BLaER1 (cell line): ENCODE measurements at regions not wholly inside any gene's neighbourhood (a gene's known extent, or its start where the extent isn't known, plus 50 kb on each side); places are given as distances from the start of the nearest gene placed in this dataset.

Experiments
- H3K27ac ChIP-seq: shearing (Covaris generic); formaldehyde crosslinking; 2 replicates; pipeline ENCODE4 v1.8.1; 2022
- H3K27me3 ChIP-seq: shearing (Covaris generic); formaldehyde crosslinking; 2 replicates; pipeline ENCODE4 v1.8.1; 2022
- H3K36me3 ChIP-seq: shearing (Covaris generic); formaldehyde crosslinking; 2 replicates; pipeline ENCODE4 v1.8.1; 2022
- H3K4me1 ChIP-seq: shearing (Covaris generic); formaldehyde crosslinking; 2 replicates; pipeline ENCODE4 v1.8.1; 2022
- H3K4me2 ChIP-seq: shearing (Covaris generic); formaldehyde crosslinking; 2 replicates; pipeline ENCODE4 v1.8.1; 2022
- H3K4me3 ChIP-seq: shearing (Covaris generic); formaldehyde crosslinking; 2 replicates; pipeline ENCODE4 v1.8.1; 2022
- H3K9ac ChIP-seq: shearing (Covaris generic); formaldehyde crosslinking; 2 replicates; pipeline ENCODE4 v1.8.1; 2022
- H3K9me3 ChIP-seq: shearing (Covaris generic); formaldehyde crosslinking; 2 replicates; pipeline ENCODE4 v1.8.1; 2022
- H4K20me1 ChIP-seq: shearing (Covaris generic); formaldehyde crosslinking; 2 replicates; pipeline ENCODE4 v1.8.1; 2022
- Cebpa-rat ChIP-seq: shearing (Covaris generic); IDR thresholded peaks from 2 replicates; pipeline ENCODE4 v1.8.1; 2022

DNA sequence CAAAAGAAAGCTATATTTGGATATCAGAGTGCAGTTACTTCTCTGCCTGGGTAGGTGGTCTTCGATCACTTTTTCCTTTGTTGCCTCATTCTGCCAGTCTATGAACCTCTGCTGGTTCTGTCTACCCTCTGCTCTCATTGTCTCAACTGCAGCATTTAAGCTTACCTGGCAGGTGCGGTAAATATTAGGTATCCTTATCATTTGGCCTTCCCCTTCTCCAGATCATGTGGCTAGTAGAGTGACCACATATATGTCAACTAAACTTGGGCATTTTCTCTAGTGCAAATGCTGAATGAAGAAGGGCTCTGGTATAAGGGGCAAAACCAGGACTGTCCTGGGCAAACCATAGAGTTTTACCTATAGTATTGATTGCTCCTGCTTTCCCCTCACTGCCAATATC, 180.8 kb downstream of the MDFIC start:
- H3K9me3 ChIP-seq: no peaks in the 10 kb centered on the region
- no peak overlapping the region for H3K9ac ChIP-seq
- H3K27ac ChIP-seq: no peak overlapping the region
- H3K36me3 ChIP-seq: no peaks in the 10 kb centered on the region
- no peak overlapping the region for H3K4me3 ChIP-seq
- no peaks in the 10 kb centered on the region for H3K4me1 ChIP-seq
- no peaks in the 10 kb centered on the region for H4K20me1 ChIP-seq
- no peak overlapping the region for H3K4me2 ChIP-seq
- TF ChIP-seq Cebpa-rat: no peak
- H3K27me3 ChIP-seq: no peaks in the 10 kb centered on the region

DNA sequence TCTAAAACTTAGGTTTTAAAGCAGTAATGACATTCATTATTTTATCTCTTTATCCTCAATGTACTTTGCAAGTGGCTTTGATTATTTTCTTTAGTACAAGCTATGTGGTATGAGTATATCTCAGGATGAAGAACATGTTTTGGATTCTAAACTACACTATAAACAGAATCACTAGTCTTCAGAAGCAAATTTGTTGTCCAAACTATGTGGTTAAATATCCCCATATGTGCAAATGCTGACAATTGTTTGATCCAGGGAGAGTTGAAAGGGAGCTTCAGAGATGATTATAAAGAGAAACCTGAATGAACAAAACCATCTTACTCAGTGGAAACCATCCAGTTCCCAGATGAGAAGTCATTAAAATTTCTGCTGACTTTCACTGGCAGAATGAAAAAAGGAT, 179.3 kb downstream of the MDFIC start:
- H3K4me3 ChIP-seq: no peak overlapping the region
- H3K4me2 ChIP-seq: no peak overlapping the region
- TF ChIP-seq Cebpa-rat: no peak
- H3K9me3 ChIP-seq: no peaks in the 10 kb centered on the region
- no peaks in the 10 kb centered on the region for H3K4me1 ChIP-seq
- no peaks in the 10 kb centered on the region for H3K27me3 ChIP-seq
- no peaks in the 10 kb centered on the region for H3K36me3 ChIP-seq
- no peak overlapping the region for H3K9ac ChIP-seq
- H4K20me1 ChIP-seq: no peaks in the 10 kb centered on the region
- H3K27ac ChIP-seq: no peak overlapping the region

DNA sequence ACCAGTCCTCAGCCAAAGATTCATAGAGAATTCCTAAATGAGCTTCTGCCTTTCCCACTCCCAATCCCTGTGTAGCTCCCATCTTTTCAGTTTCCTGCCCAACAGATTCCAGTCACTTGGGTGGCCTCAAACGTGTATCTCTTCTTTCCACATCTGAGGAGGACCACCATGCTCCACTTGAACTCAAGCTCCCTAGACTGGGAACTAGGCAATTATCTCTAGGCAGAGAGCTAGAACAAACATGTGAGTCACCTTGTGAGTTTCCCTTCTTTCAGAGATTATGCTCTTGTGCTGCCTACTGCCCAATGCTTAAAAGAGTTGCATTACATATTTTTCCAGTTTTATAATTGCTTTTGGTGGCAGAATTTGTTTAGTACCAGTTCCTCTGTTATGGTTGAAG, 178.0 kb downstream of the MDFIC start:
- Histone ChIP-seq H3K9me3 (no peaks in the 10 kb centered on the region), H4K20me1 (no peaks in the 10 kb centered on the region), H3K4me3 (no peak overlapping the region), H3K27me3 (no peaks in the 10 kb centered on the region), H3K27ac (no peak overlapping the region), H3K9ac (no peak overlapping the region), H3K4me2 (no peak overlapping the region), H3K36me3 (no peaks in the 10 kb centered on the region), H3K4me1 (no peaks in the 10 kb centered on the region)
- TF ChIP-seq Cebpa-rat: no peak

DNA sequence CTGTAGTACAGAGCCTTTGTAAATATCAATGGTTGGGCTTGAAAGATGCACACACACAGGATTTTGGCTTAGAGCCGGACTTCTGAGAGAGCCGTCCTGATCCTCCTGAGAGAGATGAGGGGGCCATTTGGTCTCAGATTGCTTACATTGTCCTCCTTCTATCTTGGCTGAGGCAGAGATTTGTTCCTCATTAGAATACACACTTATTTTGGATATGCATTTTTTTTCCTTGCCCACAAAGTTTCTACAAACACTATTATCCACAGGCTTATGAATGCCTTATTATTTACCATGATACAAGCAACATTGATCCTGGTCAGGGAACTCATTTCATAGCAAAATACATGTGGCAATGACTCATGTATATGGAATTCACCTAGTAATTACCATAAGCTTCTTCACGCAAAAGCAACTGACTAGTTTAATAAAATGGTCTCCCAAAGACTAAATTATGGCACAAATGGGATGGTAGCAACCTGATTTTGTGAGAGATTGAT, 175.3 kb downstream of the MDFIC start:
- Histone ChIP-seq H3K27ac (no peak overlapping the region), H3K27me3 (no peaks in the 10 kb centered on the region), H3K4me3 (no peak overlapping the region), H3K4me1 (no peaks in the 10 kb centered on the region), H4K20me1 (no peaks in the 10 kb centered on the region), H3K4me2 (no peak overlapping the region), H3K36me3 (no peaks in the 10 kb centered on the region), H3K9me3 (no peaks in the 10 kb centered on the region), H3K9ac (no peak overlapping the region)
- TF ChIP-seq Cebpa-rat: no peak

GRCh38 chr7:115096262-115096661, 174.4 kb downstream of the MDFIC start:
- no peaks in the 10 kb centered on the region for H3K9me3 ChIP-seq
- no peaks in the 10 kb centered on the region for H3K4me1 ChIP-seq
- H3K4me2 ChIP-seq: no peak overlapping the region
- H3K36me3 ChIP-seq: no peaks in the 10 kb centered on the region
- no peaks in the 10 kb centered on the region for H4K20me1 ChIP-seq
- no peaks in the 10 kb centered on the region for H3K27me3 ChIP-seq
- H3K4me3 ChIP-seq: no peak overlapping the region
- no peak overlapping the region for H3K9ac ChIP-seq
- no peak overlapping the region for H3K27ac ChIP-seq
- no peak for TF ChIP-seq Cebpa-rat

GRCh38 chr7:115094163-115094562, 172.3 kb downstream of the MDFIC start:
- Histone ChIP-seq H3K9me3 (no peaks in the 10 kb centered on the region), H3K4me2 (no peak overlapping the region), H3K27ac (no peak overlapping the region), H4K20me1 (no peaks in the 10 kb centered on the region), H3K27me3 (no peaks in the 10 kb centered on the region), H3K4me1 (no peaks in the 10 kb centered on the region), H3K4me3 (no peak overlapping the region), H3K9ac (no peak overlapping the region), H3K36me3 (no peaks in the 10 kb centered on the region)
- TF ChIP-seq Cebpa-rat: no peak

GRCh38 chr7:115088893-115089292, 167.0 kb downstream of the MDFIC start:
- H3K4me3 ChIP-seq: no peak overlapping the region
- TF ChIP-seq Cebpa-rat: no peak
- no peaks in the 10 kb centered on the region for H4K20me1 ChIP-seq
- no peak overlapping the region for H3K27ac ChIP-seq
- no peaks in the 10 kb centered on the region for H3K27me3 ChIP-seq
- H3K9ac ChIP-seq: no peak overlapping the region
- no peaks in the 10 kb centered on the region for H3K36me3 ChIP-seq
- H3K4me1 ChIP-seq: no peaks in the 10 kb centered on the region
- H3K9me3 ChIP-seq: no peaks in the 10 kb centered on the region
- no peak overlapping the region for H3K4me2 ChIP-seq

DNA sequence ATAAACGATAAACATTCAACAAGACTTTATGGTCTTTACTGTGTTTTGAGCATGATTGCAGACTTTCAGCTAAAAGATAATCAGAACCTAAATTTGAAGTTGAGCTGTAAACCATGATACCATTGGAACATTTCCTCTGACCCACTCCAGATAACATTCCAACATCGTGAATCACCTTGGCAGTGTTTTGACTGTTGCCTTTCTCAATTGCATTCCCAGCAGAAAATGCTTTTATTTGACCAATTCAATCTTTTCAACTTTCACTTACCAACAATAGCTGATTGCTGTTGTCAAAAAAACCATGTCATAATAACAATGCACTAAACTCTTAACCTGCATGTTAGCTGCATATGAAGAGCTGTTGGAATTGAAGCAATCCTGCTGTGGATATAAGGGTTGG, 165.5 kb downstream of the MDFIC start:
- no peak overlapping the region for H3K4me3 ChIP-seq
- H3K4me1 ChIP-seq: no peaks in the 10 kb centered on the region
- no peak overlapping the region for H3K9ac ChIP-seq
- no peaks in the 10 kb centered on the region for H3K9me3 ChIP-seq
- H4K20me1 ChIP-seq: no peaks in the 10 kb centered on the region
- H3K36me3 ChIP-seq: no peaks in the 10 kb centered on the region
- H3K27ac ChIP-seq: no peak overlapping the region
- no peak for TF ChIP-seq Cebpa-rat
- H3K27me3 ChIP-seq: no peaks in the 10 kb centered on the region
- H3K4me2 ChIP-seq: no peak overlapping the region

DNA sequence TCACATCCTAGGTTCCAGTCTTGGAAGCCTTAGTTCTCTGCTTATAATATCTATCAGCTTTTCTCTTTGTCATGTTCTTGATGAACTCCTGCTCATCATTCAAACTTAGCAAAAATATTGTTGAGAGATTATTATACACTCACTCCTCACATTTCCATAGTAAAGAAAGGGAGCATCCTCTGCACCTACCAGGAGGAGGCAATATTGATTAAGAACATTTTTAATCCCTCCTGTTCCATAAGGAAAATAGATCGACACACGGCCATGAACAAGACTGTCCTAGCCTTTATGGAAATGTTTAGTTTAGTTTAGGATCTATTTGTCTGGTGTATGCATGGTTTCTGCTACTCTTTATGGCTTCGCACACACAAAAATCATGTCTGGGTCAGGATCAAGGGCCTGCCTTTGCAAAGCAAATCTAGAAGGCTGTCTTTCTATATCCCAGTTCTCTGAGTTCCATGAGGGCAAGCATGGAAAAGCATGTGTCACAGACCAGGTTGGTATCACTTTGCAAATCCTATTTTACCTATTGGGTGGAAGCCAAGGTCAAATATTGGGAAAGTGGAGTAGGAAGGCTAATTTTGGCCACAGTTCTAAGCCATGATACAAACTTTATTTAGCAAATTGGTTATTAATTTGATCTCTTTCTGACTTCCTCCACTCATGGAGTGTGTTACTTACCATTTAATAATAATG, 164.4 kb downstream of the MDFIC start:
- TF ChIP-seq Cebpa-rat: no peak
- Histone ChIP-seq H4K20me1 (no peaks in the 10 kb centered on the region), H3K36me3 (no peaks in the 10 kb centered on the region), H3K27me3 (no peaks in the 10 kb centered on the region), H3K9ac (no peak overlapping the region), H3K27ac (no peak overlapping the region), H3K9me3 (no peaks in the 10 kb centered on the region), H3K4me2 (no peak overlapping the region), H3K4me1 (no peaks in the 10 kb centered on the region), H3K4me3 (no peak overlapping the region)

DNA sequence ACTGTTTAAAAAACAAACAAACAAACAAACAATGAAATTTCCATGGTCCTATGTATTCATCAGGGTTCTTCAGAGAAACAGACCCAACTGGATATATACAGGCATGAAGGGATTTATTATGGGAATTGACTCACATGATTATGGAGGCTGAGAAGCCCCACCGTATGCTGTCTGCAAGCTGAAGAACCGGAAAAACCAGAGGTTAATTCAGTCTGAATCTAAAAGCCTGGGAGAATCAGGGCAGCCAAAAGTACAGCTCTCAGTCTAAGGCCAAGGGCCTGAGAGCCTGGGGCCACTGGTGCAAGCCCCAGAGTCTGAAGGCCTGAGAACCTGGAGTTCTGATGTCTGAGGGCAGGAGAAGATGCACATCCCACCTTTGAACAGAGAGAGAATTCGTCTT, 163.5 kb downstream of the MDFIC start:
- no peaks in the 10 kb centered on the region for H3K4me1 ChIP-seq
- no peaks in the 10 kb centered on the region for H3K36me3 ChIP-seq
- no peak overlapping the region for H3K27ac ChIP-seq
- no peak overlapping the region for H3K4me3 ChIP-seq
- H3K4me2 ChIP-seq: no peak overlapping the region
- H3K9me3 ChIP-seq: no peaks in the 10 kb centered on the region
- H3K27me3 ChIP-seq: no peaks in the 10 kb centered on the region
- no peak for TF ChIP-seq Cebpa-rat
- H4K20me1 ChIP-seq: no peaks in the 10 kb centered on the region
- no peak overlapping the region for H3K9ac ChIP-seq

DNA sequence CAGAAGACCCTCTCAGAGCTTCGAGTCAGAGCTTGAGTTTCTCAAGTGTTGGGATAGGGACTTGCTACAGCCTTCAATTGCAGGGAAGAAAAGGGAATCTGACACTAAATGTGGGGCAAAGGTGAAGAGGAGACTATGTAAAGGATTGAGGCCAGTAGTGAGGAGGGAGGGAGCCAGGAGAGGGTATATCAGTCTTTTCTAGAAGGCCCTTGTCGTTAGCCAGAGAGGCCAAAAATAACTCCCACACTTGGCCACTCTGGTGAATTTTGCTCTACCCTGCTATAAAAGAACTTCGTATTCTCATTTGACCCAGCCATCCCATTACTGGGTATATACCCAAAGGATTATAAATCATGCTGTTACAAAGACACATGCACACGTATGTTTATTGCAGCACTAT, 162.0 kb downstream of the MDFIC start:
- H3K4me1 ChIP-seq: no peaks in the 10 kb centered on the region
- no peaks in the 10 kb centered on the region for H3K9me3 ChIP-seq
- H3K4me2 ChIP-seq: no peak overlapping the region
- no peak overlapping the region for H3K9ac ChIP-seq
- TF ChIP-seq Cebpa-rat: no peak
- no peaks in the 10 kb centered on the region for H3K27me3 ChIP-seq
- no peak overlapping the region for H3K4me3 ChIP-seq
- no peaks in the 10 kb centered on the region for H4K20me1 ChIP-seq
- no peak overlapping the region for H3K27ac ChIP-seq
- no peaks in the 10 kb centered on the region for H3K36me3 ChIP-seq
